CD4-positive, alpha-beta T cell (primary cell): ENCODE measurements at regions not wholly inside any gene's neighbourhood (a gene's known extent, or its start where the extent isn't known, plus 50 kb on each side); places are given as distances from the start of the nearest gene placed in this dataset.

Experiments
- ATAC-seq: fragments of 200-7000 bp; cut with Tn5 transposase; one replicate; pipeline ENCODE4 v1.10.0; 2022; ENCODE audit warnings: mild to moderate bottlenecking; ENCODE audit not compliant: poor library complexity
- CTCF ChIA-PET: fragments of 350-600 bp; sonication (Branson Sonifier 250); formaldehyde crosslinking; loops from one replicate; lab custom pipeline; 2021; ENCODE audit warnings: antibody characterized with exemption, inconsistent platforms; lab: Charles Lee
- POLR2A ChIA-PET: fragments of 350-600 bp; sonication (Branson Sonifier 250); formaldehyde crosslinking; loops from one replicate; lab custom pipeline; 2021; ENCODE audit warnings: antibody characterized with exemption, inconsistent platforms; lab: Charles Lee
- DNase-seq, 14 experiments: peaks; one replicate each; pipeline ENCODE4 v3.0.0-alpha.2; 2013 to 2020; ENCODE audit warnings: mixed read lengths in 2 of 14
- H3K27ac ChIP-seq, 2 donors: one replicate each; pipeline versions ENCODE4 v1.5.1 to v1.7.0; 2013; ENCODE audit warnings: low read length in 2 of 2, low read depth in 1 of 2, mild to moderate bottlenecking in 1 of 2
- H3K27me3 ChIP-seq, 2 experiments: 1 replicate in 1 of 2; 2 replicates in 1 of 2; pipeline versions ENCODE4 v1.6.1 to v1.7.0; 2013; ENCODE audit warnings: low read length in 2 of 2, control low read depth in 1 of 2, mild to moderate bottlenecking in 1 of 2, moderate library complexity in 1 of 2; ENCODE audit not compliant: insufficient read depth in 2 of 2, control insufficient read depth in 1 of 2
- H3K36me3 ChIP-seq: one replicate; pipeline ENCODE4 v1.6.1; 2013; ENCODE audit warnings: low read length, control low read depth; ENCODE audit not compliant: insufficient read depth
- H3K4me1 ChIP-seq: one replicate; pipeline ENCODE4 v1.6.1; 2013; ENCODE audit warnings: low read length, control low read depth; ENCODE audit not compliant: insufficient read depth
- H3K4me3 ChIP-seq: one replicate; pipeline ENCODE4 v1.5.1; 2013; ENCODE audit warnings: mild to moderate bottlenecking, low read length, moderate library complexity
- H3K9me3 ChIP-seq, 2 experiments: 1 replicate in 1 of 2; 2 replicates in 1 of 2; pipeline versions ENCODE4 v1.6.1 to v1.7.0; 2013; ENCODE audit warnings: low read length in 2 of 2, mild to moderate bottlenecking in 2 of 2, control low read depth in 1 of 2, moderate library complexity in 1 of 2; ENCODE audit not compliant: control insufficient read depth in 1 of 2, insufficient read depth in 1 of 2
- H3K27ac Mint-ChIP-seq: one replicate; pipeline ENCODE4 v1.8.0; 2020; ENCODE audit warnings: mixed read lengths
- H3K27me3 Mint-ChIP-seq: one replicate; pipeline ENCODE4 v1.8.0; 2021; ENCODE audit warnings: mixed read lengths
- H3K36me3 Mint-ChIP-seq: one replicate; pipeline ENCODE4 v1.8.0; 2021; ENCODE audit warnings: low read depth, mixed read lengths
- H3K4me1 Mint-ChIP-seq: one replicate; pipeline ENCODE4 v1.8.0; 2021; ENCODE audit warnings: low read depth, mixed read lengths
- H3K4me3 Mint-ChIP-seq: one replicate; pipeline ENCODE4 v1.8.0; 2020; ENCODE audit warnings: mild to moderate bottlenecking, mixed read lengths
- H3K9me3 Mint-ChIP-seq: one replicate; pipeline ENCODE4 v1.8.0; 2020; ENCODE audit warnings: mixed read lengths
- CTCF ChIP-seq: fragments of 200-600 bp; IDR thresholded peaks from one replicate; pipeline ENCODE4 v1.8.0; 2022; ENCODE audit warnings: antibody characterized with exemption, mild to moderate bottlenecking
- intact Hi-C, 2 experiments: fragments of 100-400 bp; cut with DNase I in 1 of 2; cut with micrococcal nuclease in 1 of 2; formaldehyde crosslinking; loops; one replicate each; pipeline versions ENCODE4 v1.15.1 to v1.9.0; 2023 to 2025; cut with DNase I, micrococcal nuclease

GRCh38 chr18:71107244-71107643 is 818.4 kb downstream of the SOCS6 start:
- Mint-ChIP-seq H3K27me3 (no peaks in the 10 kb centered on the region), H3K36me3 (no peaks in the 10 kb centered on the region), H3K4me1 (no peaks in the 10 kb centered on the region), H3K27ac (no peak overlapping the region), H3K9me3 (no peaks in the 10 kb centered on the region), H3K4me3 (no peak overlapping the region)
- TF ChIP-seq CTCF, result no peak
- Histone ChIP-seq H3K9me3 (no peaks in the 10 kb centered on the region), H3K4me3 (no peak overlapping the region), H3K36me3 (no peaks in the 10 kb centered on the region), H3K27ac (no peak overlapping the region), H3K27me3 (no peaks in the 10 kb centered on the region), H3K4me1 (no peaks in the 10 kb centered on the region)
- intact Hi-C loops, result no loop called here
- DNase-seq (no peak), ATAC-seq (no peak)
- ChIA-PET CTCF (no interaction called here), POLR2A (no interaction called here)

GRCh38 chr18:71106701-71107100 is 817.9 kb downstream of the SOCS6 start:
- intact Hi-C loops, result no loop called here
- no peak for TF ChIP-seq CTCF
- ATAC-seq (no peak), DNase-seq (no peak)
- H3K4me1 ChIP-seq, result no peaks in the 10 kb centered on the region
- Mint-ChIP-seq H3K4me3 (no peak overlapping the region), H3K36me3 (no peaks in the 10 kb centered on the region), H3K27me3 (no peaks in the 10 kb centered on the region), H3K27ac (no peak overlapping the region), H3K4me1 (no peaks in the 10 kb centered on the region), H3K9me3 (no peaks in the 10 kb centered on the region)
- CTCF ChIA-PET, result interaction anchor here (0.6 kb wide), 1 partner anchor 11 kb away, joined by 3 read pairs; no protein-coding TSS in a partner anchor
- no peaks in the 10 kb centered on the region for H3K9me3 ChIP-seq
- no peaks in the 10 kb centered on the region for H3K27me3 ChIP-seq
- no peak overlapping the region for H3K27ac ChIP-seq
- H3K4me3 ChIP-seq, result no peak overlapping the region
- no peaks in the 10 kb centered on the region for H3K36me3 ChIP-seq
- POLR2A ChIA-PET, result no interaction called here

- POLR2A ChIA-PET, result no interaction called here
- Histone ChIP-seq H3K27ac (no peak overlapping the region), H3K4me3 (no peak overlapping the region), H3K27me3 (no peaks in the 10 kb centered on the region), H3K4me1 (no peaks in the 10 kb centered on the region), H3K36me3 (no peaks in the 10 kb centered on the region), H3K9me3 (no peaks in the 10 kb centered on the region)
- intact Hi-C loops, result no loop called here
- no peak overlapping the region for H3K4me3 Mint-ChIP-seq
- no peaks in the 10 kb centered on the region for H3K4me1 Mint-ChIP-seq
- TF ChIP-seq CTCF, result no peak
- no peaks in the 10 kb centered on the region for H3K36me3 Mint-ChIP-seq
- no peaks in the 10 kb centered on the region for H3K27me3 Mint-ChIP-seq
- CTCF ChIA-PET, result interaction anchor here (0.6 kb wide), 1 partner anchor 10 kb away, joined by 3 read pairs; no protein-coding TSS in a partner anchor
- H3K27ac Mint-ChIP-seq, result no peak overlapping the region
- ATAC-seq (no peak), DNase-seq (no peak)
- no peaks in the 10 kb centered on the region for H3K9me3 Mint-ChIP-seq
These were observed 817.2 kb downstream of the SOCS6 start for GRCh38 chr18:71105994-71106546.
